Thyroid gland (tissue), 4 donors: ENCODE measurements at regions not wholly inside any gene's neighbourhood (a gene's known extent, or its start where the extent isn't known, plus 50 kb on each side); places are given as distances from the start of the nearest gene placed in this dataset.

Experiments used
- CTCF ChIP-seq, 6 experiments: fragments of 200-600 bp in 3 of 6; fragments of 450-650 bp in 3 of 6; sonication (generic) in 3 of 6; IDR thresholded peaks; one replicate each; pipeline ENCODE4 v1.5.1; 2016 to 2019; ENCODE audit warnings: antibody characterized with exemption in 6 of 6, mild to moderate bottlenecking in 2 of 6, inconsistent platforms in 1 of 6, moderate library complexity in 1 of 6
- POLR2A ChIP-seq, 2 donors: fragments of 450-650 bp; IDR thresholded peaks; one replicate each; pipeline ENCODE4 v1.6.1; 2017; ENCODE audit warnings: antibody characterized with exemption in 2 of 2, mild to moderate bottlenecking in 2 of 2, moderate library complexity in 1 of 2

- TF ChIP-seq CTCF (IDR thresholded peaks at IDR 0.05) (no peak), POLR2A (IDR thresholded peaks at IDR 0.05) (no peak)
These were observed 89.6 kb upstream of the ITGB1 start for GRCh38 chr10:33047655-33048054.
